ENCODE measurements at regions not wholly inside any gene's neighbourhood (a gene's known extent, or its start where the extent isn't known, plus 50 kb on each side); places are given as distances from the start of the nearest gene placed in this dataset.

- CTCF ChIA-PET = no interaction called here
- 35% methylated on average over 7 of the region's 7 CpGs for WGBS (ENCODE audit: missing lambda C conversion rate)
Measured at GRCh38 chr2:82524826-82525225, 1934.3 kb downstream of the SUCLG1 start.

GRCh38 chr2:82511894-82512293, 1947.2 kb downstream of the SUCLG1 start:
- TF ChIP-seq POLR2AphosphoS2 (conservative IDR thresholded peaks at IDR 0.05; ENCODE audit: low read length) = no peak
- TF ChIP-seq MAX (IDR thresholded peaks at IDR 0.05) = no peak
- no peak for TF ChIP-seq JUNB (IDR thresholded peaks at IDR 0.05)
- TF ChIP-seq ZFP36 (IDR thresholded peaks at IDR 0.05; ENCODE audit: borderline replicate concordance, partially characterized antibody) = no peak
- TF ChIP-seq CBX2 (IDR thresholded peaks at IDR 0.05; ENCODE audit: borderline replicate concordance, low read depth) = no peak
- TF ChIP-seq HOXA7 (CRISPR knock-in tag; IDR thresholded peaks at IDR 0.05) = no peak
- TF ChIP-seq HDAC2 (IDR thresholded peaks at IDR 0.05) = no peak
- no peak for TF ChIP-seq EP300 (IDR thresholded peaks at IDR 0.05)
- TF ChIP-seq KDM1A (IDR thresholded peaks at IDR 0.05; ENCODE audit: low read depth) = no peak
- TF ChIP-seq KDM5A (IDR thresholded peaks at IDR 0.05) = no peak
- no peak for TF ChIP-seq RARB (CRISPR knock-in tag; IDR thresholded peaks at IDR 0.05)
- TF ChIP-seq JUN (IDR thresholded peaks at IDR 0.05) = no peak
- no peak for TF ChIP-seq ATOH8 (CRISPR knock-in tag; IDR thresholded peaks at IDR 0.05; ENCODE audit: low read depth)
- TF ChIP-seq FOSL2 (IDR thresholded peaks at IDR 0.05) = no peak
- no peak for TF ChIP-seq FOSL2 (CRISPR knock-in tag; IDR thresholded peaks at IDR 0.05)
- TF ChIP-seq FOSB (CRISPR knock-in tag; IDR thresholded peaks at IDR 0.05) = no peak
- no peak for TF ChIP-seq GATA3 (IDR thresholded peaks at IDR 0.05; ENCODE audit: borderline replicate concordance)
- no peak for TF ChIP-seq NFE2L2 (conservative IDR thresholded peaks at IDR 0.05; ENCODE audit: low read length)
- TF ChIP-seq ZNF302 (CRISPR knock-in tag; IDR thresholded peaks at IDR 0.05) = no peak
- TF ChIP-seq CBX8 (IDR thresholded peaks at IDR 0.05) = no peak
- ChIA-PET CTCF (no interaction called here), POLR2A (no interaction called here)
- Histone ChIP-seq H3K4me3 (no peak overlapping the region), H3K9me3 (peaks cover 3% of the 10 kb centered on the region; the same call in 2 of the 3 replicates), H3K4me1 (no peaks in the 10 kb centered on the region), H3K4me2 (no peak overlapping the region), H3K27ac (no peak overlapping the region)
- no peak for FAIRE-seq
- no peak for DNase-seq (ENCODE audit: low read depth in 1 of 2, low spot score in 1 of 2)
- no peak for ATAC-seq
- 83% methylated on average over 1 of the region's 1 CpG for WGBS (ENCODE audit: missing lambda C conversion rate)

More at GRCh38 chr2:82524826-82525225, 1934.3 kb downstream of the SUCLG1 start:
- Histone ChIP-seq H3K4me1 (no peaks in the 10 kb centered on the region), H3K9me3 (peaks cover 8% of the 10 kb centered on the region; the same call in 2 of the 3 replicates), H3K4me2 (no peak overlapping the region), H3K27ac (no peak overlapping the region), H3K4me3 (no peak overlapping the region)
- ATAC-seq = no peak
- POLR2A ChIA-PET = no interaction called here
- DNase-seq (ENCODE audit: low read depth in 1 of 2, low spot score in 1 of 2) = no peak
- TF ChIP-seq NPAS2 (CRISPR knock-in tag; IDR thresholded peaks at IDR 0.05; ENCODE audit: borderline replicate concordance) (no peak), EHMT2 (IDR thresholded peaks at IDR 0.05; ENCODE audit: low read depth) (no peak), SMC3 (IDR thresholded peaks at IDR 0.05) (no peak), SREBF2 (IDR thresholded peaks at IDR 0.05) (no peak), HOXA7 (CRISPR knock-in tag; IDR thresholded peaks at IDR 0.05) (no peak), HES2 (IDR thresholded peaks at IDR 0.05) (no peak), PBX3 (IDR thresholded peaks at IDR 0.05) (no peak), CBX8 (IDR thresholded peaks at IDR 0.05) (no peak)
- FAIRE-seq = no peak

GRCh38 chr2:82508702-82509101, 1950.4 kb downstream of the SUCLG1 start:
- ChIA-PET POLR2A (no interaction called here), CTCF (no interaction called here)
- ATAC-seq = no peak
- Histone ChIP-seq H3K4me2 (no peak overlapping the region), H3K4me3 (no peak overlapping the region), H3K9me3 (peaks cover under 1% of the 10 kb centered on the region; the same call in 2 of the 3 replicates), H3K27ac (no peak overlapping the region), H3K4me1 (no peaks in the 10 kb centered on the region)
- DNase-seq (ENCODE audit: low read depth in 1 of 2, low spot score in 1 of 2) = no peak
- WGBS (ENCODE audit: missing lambda C conversion rate) = 0% methylated on average over 2 of the region's 2 CpGs
- FAIRE-seq = no peak
- TF ChIP-seq ZFP36 (IDR thresholded peaks at IDR 0.05; ENCODE audit: borderline replicate concordance, partially characterized antibody) = no peak
- TF ChIP-seq BHLHE40 (IDR thresholded peaks at IDR 0.05; ENCODE audit: low read depth, low read length) = no peak
- TF ChIP-seq HMGXB4 (CRISPR knock-in tag; IDR thresholded peaks at IDR 0.05; ENCODE audit: borderline replicate concordance) = no peak
- no peak for TF ChIP-seq RFX5 (IDR thresholded peaks at IDR 0.05)
- TF ChIP-seq HOXA7 (CRISPR knock-in tag; IDR thresholded peaks at IDR 0.05) = no peak
- TF ChIP-seq CTCF (IDR thresholded peaks at IDR 0.05) = no peak
- TF ChIP-seq HES2 (IDR thresholded peaks at IDR 0.05) = no peak
- no peak for TF ChIP-seq MYC (IDR thresholded peaks at IDR 0.05; ENCODE audit: borderline replicate concordance, low read length)
- no peak for TF ChIP-seq HEYL (CRISPR knock-in tag; IDR thresholded peaks at IDR 0.05)
